ENCODE measurements at regions not wholly inside any gene's neighbourhood (a gene's known extent, or its start where the extent isn't known, plus 50 kb on each side); places are given as distances from the start of the nearest gene placed in this dataset.
A peak's percentile ranks its signal among the peaks of the same experiment; 100 is the strongest.

DNA sequence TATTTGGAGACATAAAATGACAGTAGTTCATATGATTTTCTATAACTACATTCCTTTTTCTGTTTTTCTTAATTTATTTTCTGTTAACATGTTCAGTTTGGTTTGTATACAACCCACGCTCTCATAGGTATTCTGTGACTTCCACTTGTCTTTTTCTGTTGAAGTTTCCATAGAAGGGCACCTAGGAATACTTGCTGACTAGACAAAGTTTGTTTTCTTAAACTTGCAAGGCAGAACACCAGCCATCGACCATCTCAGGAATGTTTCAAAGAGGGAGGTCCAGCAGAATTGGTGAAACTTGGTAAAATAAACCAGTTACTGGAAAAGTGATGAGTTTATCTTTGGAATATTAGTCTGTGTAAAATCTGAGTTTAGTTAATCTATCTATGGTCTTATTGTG, 403.2 kb upstream of the CADM2 start:
- WGBS, 2 experiments (ENCODE audit: extremely low coverage in 2 of 2, insufficient read length in 1 of 2), result no CpG with 5 or more reads among the region's 2 CpGs
- ATAC-seq (ENCODE audit: low read depth), result no peak
- no peak overlapping the region for H3K18ac ChIP-seq (ENCODE audit: low read depth, low read length)
- no peaks in the 10 kb centered on the region for H3K9me1 ChIP-seq (ENCODE audit: insufficient read depth, low read length)
- no peak overlapping the region for H4K8ac ChIP-seq (ENCODE audit: low read depth in 2 of 2, low read length in 2 of 2)
- no peak overlapping the region for H3K27ac ChIP-seq (ENCODE audit: insufficient read depth, low read length)
- no peak overlapping the region for H2BK15ac ChIP-seq (ENCODE audit: low read depth, low read length)
- no peak overlapping the region for H3K14ac ChIP-seq (replicated peaks; ENCODE audit: low read depth, low read length)
- H3K9ac ChIP-seq (ENCODE audit: low read depth, low read length), result no peak overlapping the region
- dilution Hi-C loops (cut with HindIII; ENCODE audit: low sequenced_read_pairs, unreplicated experiment) (no loop called here), in situ Hi-C loops (cut with MboI; ENCODE audit: low sequenced_read_pairs) (no loop called here), intact Hi-C loops (cut with micrococcal nuclease) (no loop called here)
- no peak overlapping the region for H3K4me2 ChIP-seq (ENCODE audit: low read depth, low read length)
- H2BK120ac ChIP-seq (ENCODE audit: low read depth, low read length), result no peak overlapping the region
- no peak overlapping the region for H3K4ac ChIP-seq (ENCODE audit: low read depth, low read length)
- no peaks in the 10 kb centered on the region; the same call in 1 of the 2 replicates for H3K9me3 ChIP-seq (ENCODE audit: control insufficient read depth, insufficient read depth, low read length)
- H2AK9ac ChIP-seq (replicated peaks; ENCODE audit: low read depth, low read length, poor library complexity), result no peak overlapping the region
- no peak overlapping the region for H3K56ac ChIP-seq (ENCODE audit: extremely low read depth, insufficient read depth, low read length)
- no peaks in the 10 kb centered on the region for H3K36me3 ChIP-seq (ENCODE audit: control insufficient read depth, insufficient read depth, low read length)
- no peak overlapping the region for H4K5ac ChIP-seq (ENCODE audit: low read depth, low read length)
- H3K23ac ChIP-seq (ENCODE audit: low read depth, low read length), result no peak overlapping the region
- H3K4me3 ChIP-seq (ENCODE audit: insufficient read depth, low read depth, low read length), result no peak overlapping the region
- no peak overlapping the region for H4K91ac ChIP-seq (ENCODE audit: insufficient read depth, low read depth, low read length)
- no peaks in the 10 kb centered on the region for H4K20me1 ChIP-seq (ENCODE audit: insufficient read depth, low read length)
- TF ChIP-seq MAFK (IDR thresholded peaks at IDR 0.05; ENCODE audit: low read depth, low read length) (peak; percentile 84), NFE2L2 (IDR thresholded peaks at IDR 0.05; ENCODE audit: low read depth, low read length) (no peak)
- H3K79me1 ChIP-seq (ENCODE audit: low read depth in 1 of 2, low read length in 2 of 2), result no peaks in the 10 kb centered on the region
- no peak overlapping the region for H2AFZ ChIP-seq (replicated peaks; ENCODE audit: low read length, poor library complexity)
- no peaks in the 10 kb centered on the region for H3K4me1 ChIP-seq (ENCODE audit: control insufficient read depth, insufficient read depth, low read length)
- DNase-seq, result no peak
- H2BK20ac ChIP-seq (ENCODE audit: low read depth, low read length), result no peak overlapping the region
- H2BK5ac ChIP-seq (ENCODE audit: low read depth, low read length, poor library complexity, severe bottlenecking), result no peak overlapping the region
- H3K27me3 ChIP-seq (ENCODE audit: control insufficient read depth, insufficient read depth, low read length), result no peaks in the 10 kb centered on the region
- ChIA-PET CTCF (no interaction called here), POLR2A (ENCODE audit: unreplicated experiment) (no interaction called here)
- no peak overlapping the region for H2AK5ac ChIP-seq (ENCODE audit: low read depth, low read length)
- BruUV-seq (replicated peaks), result no TSS peak

All from IMR-90 (cell line).